ENCODE measurements at regions not wholly inside any gene's neighbourhood (a gene's known extent, or its start where the extent isn't known, plus 50 kb on each side); places are given as distances from the start of the nearest gene placed in this dataset.
"Not testable (repeated sequence)": the region's sequence is repeated elsewhere in the genome, so short reads cannot be mapped to it uniquely, and the experiment has no call there.

GRCh38 chr7:65127364-65127763 is 120.9 kb upstream of the ERV3-1 start:
- TF ChIP-seq, protein P1, sequence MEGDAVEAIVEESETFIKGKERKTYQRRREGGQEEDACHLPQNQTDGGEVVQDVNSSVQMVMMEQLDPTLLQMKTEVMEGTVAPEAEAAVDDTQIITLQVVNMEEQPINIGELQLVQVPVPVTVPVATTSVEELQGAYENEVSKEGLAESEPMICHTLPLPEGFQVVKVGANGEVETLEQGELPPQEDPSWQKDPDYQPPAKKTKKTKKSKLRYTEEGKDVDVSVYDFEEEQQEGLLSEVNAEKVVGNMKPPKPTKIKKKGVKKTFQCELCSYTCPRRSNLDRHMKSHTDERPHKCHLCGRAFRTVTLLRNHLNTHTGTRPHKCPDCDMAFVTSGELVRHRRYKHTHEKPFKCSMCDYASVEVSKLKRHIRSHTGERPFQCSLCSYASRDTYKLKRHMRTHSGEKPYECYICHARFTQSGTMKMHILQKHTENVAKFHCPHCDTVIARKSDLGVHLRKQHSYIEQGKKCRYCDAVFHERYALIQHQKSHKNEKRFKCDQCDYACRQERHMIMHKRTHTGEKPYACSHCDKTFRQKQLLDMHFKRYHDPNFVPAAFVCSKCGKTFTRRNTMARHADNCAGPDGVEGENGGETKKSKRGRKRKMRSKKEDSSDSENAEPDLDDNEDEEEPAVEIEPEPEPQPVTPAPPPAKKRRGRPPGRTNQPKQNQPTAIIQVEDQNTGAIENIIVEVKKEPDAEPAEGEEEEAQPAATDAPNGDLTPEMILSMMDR (IDR thresholded peaks at IDR 0.05): not testable (repeated sequence)
- not testable (repeated sequence) for TF ChIP-seq POLR2A, EP300 (IDR thresholded peaks at IDR 0.05)

Data from tibial nerve (tissue), 4 donors.